IMR-90 (cell line): ENCODE measurements at regions not wholly inside any gene's neighbourhood (a gene's known extent, or its start where the extent isn't known, plus 50 kb on each side); places are given as distances from the start of the nearest gene placed in this dataset.

Source experiments
- ATAC-seq: fragments of 200-7000 bp; cut with Tn5 transposase; 2 replicates; pipeline ENCODE4 v1.9.1; 2020; ENCODE audit warnings: low read depth, mild to moderate bottlenecking, moderate library complexity
- BruUV-seq: library from RNA; stranded (reverse); fragments of 400-500 nt; replicated peaks from 2 replicates; lab custom pipeline; 2021; lab: Mats Ljungman, UMichigan
- CTCF ChIA-PET: fragments of 300-600 bp; formaldehyde crosslinking; extraction: SDS; loops from one replicate; lab custom pipeline; 2021; ENCODE audit warnings: antibody characterized with exemption; lab: Yijun Ruan, JAX
- POLR2A ChIA-PET: fragments of 300-600 bp; sonication (Branson Sonifier 250); formaldehyde crosslinking; loops from one replicate; lab custom pipeline; 2022; ENCODE audit warnings: antibody characterized with exemption; ENCODE audit not compliant: unreplicated experiment; lab: Charles Lee
- DNase-seq: peaks from one replicate; pipeline ENCODE4 v3.0.0; 2013
- H2AFZ ChIP-seq: replicated peaks from 2 replicates; pipeline ENCODE3; 2013; ENCODE audit warnings: low read length, mild to moderate bottlenecking; ENCODE audit not compliant: poor library complexity
- H2AK5ac ChIP-seq: 2 replicates; pipeline ENCODE4 v1.6.1; 2013; ENCODE audit warnings: low read depth, low read length, inconsistent platforms
- H2AK9ac ChIP-seq: replicated peaks from 2 replicates; pipeline ENCODE3; 2013; ENCODE audit warnings: mild to moderate bottlenecking, low read depth, low read length, moderate library complexity; ENCODE audit not compliant: poor library complexity
- H2BK120ac ChIP-seq: 2 replicates; pipeline ENCODE4 v1.6.1; 2013; ENCODE audit warnings: low read depth, low read length, inconsistent platforms
- H2BK15ac ChIP-seq: 3 replicates; pipeline ENCODE4 v1.6.1; 2013; ENCODE audit warnings: low read depth, low read length, inconsistent platforms
- H2BK20ac ChIP-seq: 2 replicates; pipeline ENCODE4 v1.6.1; 2013; ENCODE audit warnings: low read depth, mild to moderate bottlenecking, inconsistent platforms, low read length, moderate library complexity
- H2BK5ac ChIP-seq: 2 replicates; pipeline ENCODE4 v1.6.1; 2013; ENCODE audit warnings: mild to moderate bottlenecking, low read depth, low read length, inconsistent platforms; ENCODE audit not compliant: poor library complexity, severe bottlenecking
- H3K14ac ChIP-seq: replicated peaks from 2 replicates; pipeline ENCODE4 v1.6.1; 2013; ENCODE audit warnings: low read depth, low read length, inconsistent platforms
- H3K18ac ChIP-seq: 2 replicates; pipeline ENCODE4 v1.6.1; 2013; ENCODE audit warnings: low read depth, low read length, control low read depth
- H3K23ac ChIP-seq: 2 replicates; pipeline ENCODE4 v1.6.1; 2013; ENCODE audit warnings: low read depth, low read length, inconsistent platforms
- H3K27ac ChIP-seq: 2 replicates; pipeline ENCODE4 v1.5.1; 2013; ENCODE audit warnings: mild to moderate bottlenecking, control low read depth, low read length; ENCODE audit not compliant: insufficient read depth
- H3K27me3 ChIP-seq: 2 replicates; pipeline ENCODE4 v1.6.1; 2013; ENCODE audit warnings: low read length; ENCODE audit not compliant: control insufficient read depth, insufficient read depth
- H3K36me3 ChIP-seq: 2 replicates; pipeline ENCODE4 v1.6.1; 2013; ENCODE audit warnings: low read length, mixed read lengths; ENCODE audit not compliant: control insufficient read depth, insufficient read depth
- H3K4ac ChIP-seq: 2 replicates; pipeline ENCODE4 v1.6.1; 2013; ENCODE audit warnings: low read depth, low read length, inconsistent platforms
- H3K4me1 ChIP-seq: 2 replicates; pipeline ENCODE4 v1.6.1; 2013; ENCODE audit warnings: low read length, mixed read lengths; ENCODE audit not compliant: control insufficient read depth, insufficient read depth
- H3K4me2 ChIP-seq: 2 replicates; pipeline ENCODE4 v1.6.1; 2013; ENCODE audit warnings: low read depth, mild to moderate bottlenecking, control low read depth, low read length, moderate library complexity
- H3K4me3 ChIP-seq: 2 replicates; pipeline ENCODE4 v1.5.1; 2013; ENCODE audit warnings: low read depth, mild to moderate bottlenecking, control low read depth, low read length, moderate library complexity; ENCODE audit not compliant: insufficient read depth
- H3K56ac ChIP-seq: 2 replicates; pipeline ENCODE4 v1.6.1; 2013; ENCODE audit warnings: low read length, inconsistent platforms; ENCODE audit not compliant: insufficient read depth; ENCODE audit errors: extremely low read depth
- H3K79me1 ChIP-seq, 2 experiments: 2 replicates each; pipeline ENCODE4 v1.6.1; 2013; ENCODE audit warnings: low read length in 2 of 2, inconsistent platforms in 1 of 2, low read depth in 1 of 2
- H3K9ac ChIP-seq: 2 replicates; pipeline ENCODE4 v1.6.1; 2013; ENCODE audit warnings: low read depth, low read length, control low read depth
- H3K9me1 ChIP-seq: 2 replicates; pipeline ENCODE4 v1.6.1; 2013; ENCODE audit warnings: low read length, inconsistent platforms; ENCODE audit not compliant: insufficient read depth
- H3K9me3 ChIP-seq: 2 replicates; pipeline ENCODE4 v1.6.1; 2013; ENCODE audit warnings: low read length; ENCODE audit not compliant: control insufficient read depth, insufficient read depth
- H4K20me1 ChIP-seq: 2 replicates; pipeline ENCODE4 v1.6.1; 2013; ENCODE audit warnings: low read length, inconsistent platforms; ENCODE audit not compliant: insufficient read depth
- H4K5ac ChIP-seq: 2 replicates; pipeline ENCODE4 v1.6.1; 2013; ENCODE audit warnings: mild to moderate bottlenecking, low read depth, low read length, control low read depth
- H4K8ac ChIP-seq, 2 experiments: 2 replicates each; pipeline ENCODE4 v1.6.1; 2013; ENCODE audit warnings: low read depth in 2 of 2, low read length in 2 of 2, control low read depth in 1 of 2, inconsistent platforms in 1 of 2
- H4K91ac ChIP-seq: 2 replicates; pipeline ENCODE4 v1.6.1; 2013; ENCODE audit warnings: low read depth, low read length, inconsistent platforms; ENCODE audit not compliant: insufficient read depth
- BHLHE40 ChIP-seq: fragments of 150-350 bp; IDR thresholded peaks from 2 replicates; pipeline ENCODE4 v1.6.1; 2016; ENCODE audit warnings: mild to moderate bottlenecking, low read depth, low read length
- CEBPB ChIP-seq: IDR thresholded peaks from 2 replicates; pipeline ENCODE4 v1.6.1; 2012; ENCODE audit warnings: low read depth, low read length, improper control_type of control experiment
- CHD1 ChIP-seq: IDR thresholded peaks from 2 replicates; pipeline ENCODE4 v1.6.1; 2012; ENCODE audit warnings: low read depth, low read length, improper control_type of control experiment
- CTCF ChIP-seq: conservative IDR thresholded peaks from 2 replicates; pipeline ENCODE4 v1.5.1; 2012; ENCODE audit warnings: mild to moderate bottlenecking, low read depth, low read length, improper control_type of control experiment
- ELK1 ChIP-seq: fragments of 150-350 bp; IDR thresholded peaks from 2 replicates; pipeline ENCODE4 v1.6.1; 2016; ENCODE audit warnings: low read depth, mild to moderate bottlenecking, low read length, moderate library complexity, borderline replicate concordance
- FOS ChIP-seq: fragments of 150-350 bp; IDR thresholded peaks from 2 replicates; pipeline ENCODE4 v1.6.1; 2016; ENCODE audit warnings: low read depth, low read length
- MAFK ChIP-seq: IDR thresholded peaks from 2 replicates; pipeline ENCODE4 v1.6.1; 2012; ENCODE audit warnings: low read depth, low read length, improper control_type of control experiment
- MAZ ChIP-seq: IDR thresholded peaks from 2 replicates; pipeline ENCODE4 v1.6.1; 2012; ENCODE audit warnings: low read depth, mild to moderate bottlenecking, low read length, improper control_type of control experiment, moderate library complexity, borderline replicate concordance
- MXI1 ChIP-seq: IDR thresholded peaks from 2 replicates; pipeline ENCODE4 v1.6.1; 2012; ENCODE audit warnings: low read depth, mild to moderate bottlenecking, low read length, moderate library complexity, borderline replicate concordance
- NFE2L2 ChIP-seq: fragments of 150-350 bp; IDR thresholded peaks from 2 replicates; pipeline ENCODE4 v1.6.1; 2016; ENCODE audit warnings: low read depth, mild to moderate bottlenecking, low read length
- POLR2A ChIP-seq: IDR thresholded peaks from 2 replicates; pipeline ENCODE4 v1.6.1; 2012; ENCODE audit warnings: mild to moderate bottlenecking, low read depth, low read length
- RAD21 ChIP-seq: IDR thresholded peaks from 2 replicates; pipeline ENCODE4 v1.6.1; 2012; ENCODE audit warnings: low read length, improper control_type of control experiment
- RCOR1 ChIP-seq: IDR thresholded peaks from 2 replicates; pipeline ENCODE4 v1.6.1; 2012; ENCODE audit warnings: mild to moderate bottlenecking, low read length, improper control_type of control experiment; ENCODE audit not compliant: insufficient replicate concordance
- RFX5 ChIP-seq: IDR thresholded peaks from 2 replicates; pipeline ENCODE4 v1.8.0; 2012; ENCODE audit warnings: low read depth, mild to moderate bottlenecking, low read length, moderate library complexity
- SMC3 ChIP-seq: fragments of 150-350 bp; IDR thresholded peaks from 2 replicates; pipeline ENCODE4 v1.6.1; 2016; ENCODE audit warnings: low read depth, mild to moderate bottlenecking, antibody characterized with exemption, low read length, moderate library complexity
- USF2 ChIP-seq: fragments of 150-350 bp; IDR thresholded peaks from 2 replicates; pipeline ENCODE4 v1.6.1; 2017; ENCODE audit warnings: mild to moderate bottlenecking, antibody characterized with exemption, low read length, low read depth
- WGBS, 2 experiments: methylation state at CpG; one replicate each; pipeline versions ENCODE4 v1.1.5 to v1.1.7; 2013; ENCODE audit warnings: missing lambda C conversion rate in 2 of 2; ENCODE audit not compliant: insufficient read length in 1 of 2; ENCODE audit errors: extremely low coverage in 2 of 2; 5-methylcytosine and 5-hydroxymethylcytosine counted together
- dilution Hi-C: fragments of 300-500 bp; cut with HindIII; formaldehyde crosslinking; loops from one replicate; pipeline ENCODE4 v1.14.3; 2018; ENCODE audit warnings: low sequenced_read_pairs; ENCODE audit not compliant: unreplicated experiment
- in situ Hi-C: fragments of 300-500 bp; cut with MboI; formaldehyde crosslinking; loops from 3 replicates; pipeline ENCODE4 v1.14.3; 2019; ENCODE audit warnings: low sequenced_read_pairs, inconsistent platforms, mixed read lengths
- intact Hi-C: fragments of 100-400 bp; cut with micrococcal nuclease; formaldehyde crosslinking; loops from 2 replicates; pipeline ENCODE4 v1.10.0; 2022

GRCh38 chr5:158593925-158594324, 505.8 kb downstream of the EBF1 start:
- Histone ChIP-seq H3K18ac (no peak overlapping the region), H3K14ac (no peak overlapping the region), H3K4me2 (no peak overlapping the region), H3K9me3 (no peaks in the 10 kb centered on the region), H4K8ac (no peak overlapping the region), H3K27me3 (no peaks in the 10 kb centered on the region), H2BK120ac (no peak overlapping the region), H2BK15ac (no peak overlapping the region), H2BK20ac (no peak overlapping the region), H3K27ac (no peak overlapping the region), H3K9me1 (no peaks in the 10 kb centered on the region), H2AFZ (no peak overlapping the region), H4K5ac (no peak overlapping the region), H3K23ac (no peak overlapping the region), H2AK9ac (no peak overlapping the region), H3K4me3 (no peak overlapping the region), H2AK5ac (no peak overlapping the region), H2BK5ac (no peak overlapping the region), H3K79me1 (no peaks in the 10 kb centered on the region), H3K4me1 (no peaks in the 10 kb centered on the region), H3K9ac (no peak overlapping the region), H3K36me3 (no peaks in the 10 kb centered on the region), H3K56ac (no peak overlapping the region), H4K20me1 (no peaks in the 10 kb centered on the region), H3K4ac (no peak overlapping the region), H4K91ac (no peak overlapping the region)
- dilution Hi-C loops, result no loop called here
- TF ChIP-seq BHLHE40, result no peak
- no peak for TF ChIP-seq MXI1
- no peak for TF ChIP-seq ELK1
- no peak for TF ChIP-seq SMC3
- TF ChIP-seq RFX5, result no peak
- no peak for TF ChIP-seq MAFK
- TF ChIP-seq USF2, result no peak
- no peak for TF ChIP-seq POLR2A
- no peak for TF ChIP-seq RAD21
- TF ChIP-seq NFE2L2, result no peak
- TF ChIP-seq FOS, result no peak
- no peak for TF ChIP-seq CHD1
- TF ChIP-seq CTCF, result no peak
- TF ChIP-seq RCOR1, result no peak
- no peak for TF ChIP-seq CEBPB
- no peak for TF ChIP-seq MAZ
- ChIA-PET CTCF (no interaction called here), POLR2A (no interaction called here)
- ATAC-seq (no peak), DNase-seq (no peak)
- WGBS, 2 experiments, result no CpG with 5 or more reads among the region's 1 CpG
- intact Hi-C loops, result no loop called here
- in situ Hi-C loops, result no loop called here
- BruUV-seq, result no TSS peak
